GM18870 (cell line): ENCODE measurements at regions not wholly inside any gene's neighbourhood (a gene's known extent, or its start where the extent isn't known, plus 50 kb on each side); places are given as distances from the start of the nearest gene placed in this dataset.

Source experiments
- ATAC-seq: cut with Tn5 transposase; IDR thresholded peaks from one replicate; pipeline ENCODE4 v1.9.1; 2021; ENCODE audit warnings: moderate library complexity; ENCODE audit not compliant: unreplicated experiment

GRCh38 chr2:236744281-236744705, 174.7 kb downstream of the ACKR3 start:
- ATAC-seq: no peak

- ATAC-seq: no peak
Observed at GRCh38 chr2:236744716-236745115, 175.1 kb downstream of the ACKR3 start.

GRCh38 chr2:236745420-236746210, 176.0 kb downstream of the ACKR3 start:
- ATAC-seq: no peak

- ATAC-seq: no peak
Observed at GRCh38 chr2:236746833-236747232, 177.2 kb downstream of the ACKR3 start.

GRCh38 chr2:236747426-236747825, 177.8 kb downstream of the ACKR3 start:
- no peak for ATAC-seq

- no peak for ATAC-seq
Observed at GRCh38 chr2:236747925-236748324, 178.3 kb downstream of the ACKR3 start.

- ATAC-seq: no peak
Observed at GRCh38 chr2:236748385-236748784, 178.8 kb downstream of the ACKR3 start.

- ATAC-seq: no peak
Observed at GRCh38 chr2:236748801-236749200, 179.2 kb downstream of the ACKR3 start.

GRCh38 chr2:236749346-236749745, 179.7 kb downstream of the ACKR3 start:
- ATAC-seq: no peak

- no peak for ATAC-seq
Observed at GRCh38 chr2:236752096-236752495, 182.5 kb downstream of the ACKR3 start.

GRCh38 chr2:236753606-236754270, 184.1 kb downstream of the ACKR3 start:
- ATAC-seq: no peak

GRCh38 chr2:236754271-236754944, 184.8 kb downstream of the ACKR3 start:
- no peak for ATAC-seq

GRCh38 chr2:236755278-236755840, 185.7 kb downstream of the ACKR3 start:
- no peak for ATAC-seq

- no peak for ATAC-seq
Observed at GRCh38 chr2:236758406-236758805, 188.8 kb downstream of the ACKR3 start.

- ATAC-seq: no peak
Observed at GRCh38 chr2:236760246-236760645, 190.6 kb downstream of the ACKR3 start.

GRCh38 chr2:236761358-236761757, 191.7 kb downstream of the ACKR3 start:
- ATAC-seq: no peak

GRCh38 chr2:236762628-236763027, 193.0 kb downstream of the ACKR3 start:
- ATAC-seq: no peak

GRCh38 chr2:236763857-236764256, 194.2 kb downstream of the ACKR3 start:
- ATAC-seq: no peak

GRCh38 chr2:236764716-236765115, 195.1 kb downstream of the ACKR3 start:
- no peak for ATAC-seq

- no peak for ATAC-seq
Observed at GRCh38 chr2:236765478-236765877, 195.9 kb downstream of the ACKR3 start.

GRCh38 chr2:236766850-236767249, 197.2 kb downstream of the ACKR3 start:
- ATAC-seq: no peak

- no peak for ATAC-seq
Observed at GRCh38 chr2:236767941-236768340, 198.3 kb downstream of the ACKR3 start.
